HepG2 (cell line): ENCODE measurements at regions not wholly inside any gene's neighbourhood (a gene's known extent, or its start where the extent isn't known, plus 50 kb on each side); places are given as distances from the start of the nearest gene placed in this dataset.

Experiments
- ATAC-seq: fragments of 200-7000 bp; cut with Tn5 transposase; 3 replicates; pipeline ENCODE4 v1.9.1; 2020; ENCODE audit warnings: mild to moderate bottlenecking, moderate library complexity
- BruUV-seq: library from RNA; stranded (reverse); fragments of 400-500 nt; replicated peaks from 2 replicates; lab custom pipeline; 2021; lab: Mats Ljungman, UMichigan
- CTCF ChIA-PET: fragments of 300-600 bp; formaldehyde crosslinking; extraction: SDS; loops from one replicate; lab custom pipeline; 2021; ENCODE audit warnings: low total read pairs, inconsistent platforms, low intra/inter-chr PET ratio; lab: Yijun Ruan, JAX
- POLR2A ChIA-PET: fragments of 350-600 bp; sonication (Branson Sonifier 250); formaldehyde crosslinking; loops from one replicate; lab custom pipeline; 2020; ENCODE audit warnings: antibody characterized with exemption, inconsistent platforms; lab: Yijun Ruan, JAX
- DNase-seq: peaks from one replicate; pipeline ENCODE4 v3.0.0-alpha.2; 2015; ENCODE audit warnings: low spot score
- FAIRE-seq: peaks from 3 replicates; lab custom pipeline; 2011; peaks lifted over from hg19 to GRCh38; lab: Jason Lieb, UNC
- H2AFZ ChIP-seq: one replicate; pipeline ENCODE4 v1.6.1; 2011; ENCODE audit warnings: low read length, inconsistent platforms
- H3K27ac ChIP-seq: fragments of 300-600 bp; 3 replicates; pipeline ENCODE4 v1.8.0; 2011; ENCODE audit warnings: mixed run types, mild to moderate bottlenecking, mixed read lengths, low read length, inconsistent platforms; ENCODE audit not compliant: insufficient read depth; ENCODE audit errors: extremely low read length
- H3K27me3 ChIP-seq, 2 experiments: fragments of 200-600 bp in 1 of 2; 2 replicates in 1 of 2; 3 replicates in 1 of 2; pipeline versions ENCODE4 v1.6.0 to v1.8.0; 2011; ENCODE audit warnings: low read length in 2 of 2, mild to moderate bottlenecking in 2 of 2, moderate library complexity in 2 of 2, inconsistent platforms in 1 of 2; ENCODE audit not compliant: insufficient read depth in 2 of 2, control insufficient read depth in 1 of 2
- H3K36me3 ChIP-seq, 2 experiments: fragments of 200-600 bp in 1 of 2; replicated peaks in 1 of 2; 2 replicates in 1 of 2; 3 replicates in 1 of 2; pipeline versions ENCODE4 v1.5.1 to v1.8.0; 2011; ENCODE audit warnings: low read length in 2 of 2, inconsistent platforms in 1 of 2; ENCODE audit not compliant: insufficient read depth in 2 of 2, control insufficient read depth in 1 of 2
- H3K4me1 ChIP-seq: 2 replicates; pipeline ENCODE4 v1.5.1; 2012; ENCODE audit warnings: low read length, inconsistent platforms; ENCODE audit not compliant: insufficient read depth
- H3K4me2 ChIP-seq: 2 replicates; pipeline ENCODE4 v1.6.0; 2011; ENCODE audit warnings: low read depth, low read length, inconsistent platforms
- H3K4me3 ChIP-seq, 3 experiments: fragments of 200-600 bp in 1 of 3; sonication (generic), shearing (Covaris generic) in 1 of 3; replicated peaks in 1 of 3; 2 replicates each; pipeline ENCODE4 v1.5.1; 2011 to 2016; ENCODE audit warnings: low read length in 3 of 3, inconsistent platforms in 2 of 3, low read depth in 2 of 3, mild to moderate bottlenecking in 2 of 3, control low read depth in 1 of 3, mixed read lengths in 1 of 3; ENCODE audit not compliant: insufficient read depth in 1 of 3
- H3K79me2 ChIP-seq: one replicate; pipeline ENCODE4 v1.6.1; 2011; ENCODE audit warnings: low read length, inconsistent platforms; ENCODE audit not compliant: insufficient read depth
- H3K9ac ChIP-seq: 2 replicates; pipeline ENCODE4 v1.6.0; 2011; ENCODE audit warnings: mild to moderate bottlenecking, low read depth, low read length, inconsistent platforms; ENCODE audit not compliant: insufficient read depth
- H3K9me3 ChIP-seq: 2 replicates; pipeline ENCODE4 v1.5.1; 2012; ENCODE audit warnings: mild to moderate bottlenecking, low read length
- H4K20me1 ChIP-seq: 2 replicates; pipeline ENCODE4 v1.6.0; 2011; ENCODE audit warnings: inconsistent platforms, mild to moderate bottlenecking, low read length, moderate library complexity; ENCODE audit not compliant: insufficient read depth
- CEBPB ChIP-seq: IDR thresholded peaks from 2 replicates; pipeline ENCODE4 v1.6.1; 2011; ENCODE audit warnings: low read depth, low read length, improper control_type of control experiment, borderline replicate concordance
- FOXO1 ChIP-seq: sonication (generic); formaldehyde crosslinking; IDR thresholded peaks from 2 replicates; pipeline ENCODE4 v1.4.0; 2020; ENCODE audit warnings: missing genetic modification reagents
- KDM5A ChIP-seq: fragments of 200-600 bp; sonication (generic); IDR thresholded peaks from 2 replicates; pipeline ENCODE4 v1.7.0; 2018; ENCODE audit warnings: antibody characterized with exemption, mild to moderate bottlenecking, low read length, borderline replicate concordance
- ZNF234 ChIP-seq: sonication (generic); formaldehyde crosslinking; conservative IDR thresholded peaks from 2 replicates; pipeline ENCODE4 v1.5.1; 2020; ENCODE audit warnings: mild to moderate bottlenecking, missing genetic modification reagents
- WGBS: methylation state at CpG from one replicate; pipeline ENCODE4 v1.1.6; 2017; ENCODE audit warnings: low lambda C conversion rate; 5-methylcytosine and 5-hydroxymethylcytosine counted together
- in situ Hi-C: cut with HindIII; loops from 2 replicates; pipeline ENCODE4 v1.10.0; 2017; ENCODE audit warnings: low pct_unique_long_range_greater_than_20kb; ENCODE audit not compliant: extremely low pct_ligation_motif_present
- intact Hi-C: fragments of 100-400 bp; cut with micrococcal nuclease; formaldehyde crosslinking; loops from one replicate; pipeline ENCODE4 v1.10.0; 2022; ENCODE audit not compliant: unreplicated experiment

DNA sequence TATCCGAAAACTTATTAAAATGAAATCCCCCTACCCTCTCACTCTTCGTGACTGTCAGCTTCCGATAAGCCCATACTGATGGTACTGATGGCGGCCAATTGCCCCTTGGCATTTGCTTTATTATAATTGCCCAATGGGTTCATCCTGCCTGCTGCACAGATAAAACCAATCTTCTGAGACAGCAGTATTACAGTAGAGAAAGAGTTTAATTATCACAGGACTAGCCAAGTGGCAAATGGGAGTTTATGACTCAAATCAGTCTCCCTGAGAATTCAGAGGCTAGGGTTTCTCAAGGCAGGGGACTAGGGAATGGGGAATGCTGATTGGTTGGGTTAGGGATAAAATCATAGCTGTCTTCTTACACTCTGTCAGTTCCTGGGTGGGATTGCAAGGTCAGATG is 259.5 kb downstream of the SOD2 start:
- TF ChIP-seq FOXO1 (CRISPR knock-in tag) (no peak), KDM5A (peak; percentile 33; the same call in 1 of the 2 replicates)
- ChIA-PET POLR2A (no interaction called here), CTCF (no interaction called here)
- Histone ChIP-seq H4K20me1 (no peaks in the 10 kb centered on the region), H3K27me3 (peaks cover 2 to 16% of the 10 kb centered on the region in 2 experiments; a peak in 2 of 5 replicates), H3K79me2 (no peaks in the 10 kb centered on the region), H3K4me3 (no peak overlapping the region), H3K4me1 (no peaks in the 10 kb centered on the region), H2AFZ (no peak overlapping the region), H3K9ac (no peak overlapping the region), H3K36me3 (no peaks in the 10 kb centered on the region), H3K4me2 (no peak overlapping the region), H3K9me3 (peaks cover 35% of the 10 kb centered on the region), H3K27ac (no peak overlapping the region)
- WGBS = 64% methylated on average over 4 of the region's 4 CpGs
- no peak for ATAC-seq
- intact Hi-C loops = no loop called here
- in situ Hi-C loops = no loop called here
- BruUV-seq = no TSS peak
- FAIRE-seq = no peak
- no peak for DNase-seq

DNA sequence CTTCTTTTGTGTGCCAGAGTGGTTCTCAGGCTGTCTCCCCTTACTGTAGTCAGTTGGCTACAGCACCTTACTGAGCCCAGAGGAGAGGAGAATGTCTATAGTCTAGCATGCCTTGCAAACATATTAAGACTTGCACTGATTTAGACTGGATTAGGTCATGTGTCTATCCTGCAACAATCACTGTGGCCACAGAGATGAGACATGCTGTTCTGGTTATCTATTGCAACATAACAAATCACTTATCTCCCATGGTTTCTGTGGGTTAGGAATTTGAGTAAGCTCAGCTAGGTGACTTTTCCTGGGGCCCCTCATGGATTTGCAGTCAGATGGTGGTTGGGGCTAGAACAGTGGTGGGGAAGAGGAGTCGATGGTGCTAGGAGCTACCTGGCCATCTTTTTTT is 261.3 kb downstream of the SOD2 start:
- TF ChIP-seq ZNF234 (CRISPR knock-in tag) = no peak
- TF ChIP-seq CEBPB = peak; percentile 25; the same call in 1 of the 2 replicates
- H3K4me3 ChIP-seq = no peak overlapping the region
- FAIRE-seq (no peak), DNase-seq (no peak), ATAC-seq (no peak)
- no peak overlapping the region for H3K4me2 ChIP-seq
- no peak overlapping the region for H3K9ac ChIP-seq
- H3K9me3 ChIP-seq = peaks cover 35% of the 10 kb centered on the region
- no peaks in the 10 kb centered on the region for H3K79me2 ChIP-seq
- intact Hi-C loops = no loop called here
- no peaks in the 10 kb centered on the region for H3K4me1 ChIP-seq
- 8% methylated on average over 1 of the region's 1 CpG for WGBS
- in situ Hi-C loops = no loop called here
- ChIA-PET POLR2A (no interaction called here), CTCF (no interaction called here)
- no peaks in the 10 kb centered on the region for H3K36me3 ChIP-seq
- no TSS peak for BruUV-seq
- no peaks in the 10 kb centered on the region for H4K20me1 ChIP-seq
- peaks cover 2 to 9% of the 10 kb centered on the region in 2 experiments; a peak in 1 of 5 replicates for H3K27me3 ChIP-seq
- H2AFZ ChIP-seq = no peak overlapping the region
- H3K27ac ChIP-seq = no peak overlapping the region
